ENCODE measurements at regions not wholly inside any gene's neighbourhood (a gene's known extent, or its start where the extent isn't known, plus 50 kb on each side); places are given as distances from the start of the nearest gene placed in this dataset.

DNA sequence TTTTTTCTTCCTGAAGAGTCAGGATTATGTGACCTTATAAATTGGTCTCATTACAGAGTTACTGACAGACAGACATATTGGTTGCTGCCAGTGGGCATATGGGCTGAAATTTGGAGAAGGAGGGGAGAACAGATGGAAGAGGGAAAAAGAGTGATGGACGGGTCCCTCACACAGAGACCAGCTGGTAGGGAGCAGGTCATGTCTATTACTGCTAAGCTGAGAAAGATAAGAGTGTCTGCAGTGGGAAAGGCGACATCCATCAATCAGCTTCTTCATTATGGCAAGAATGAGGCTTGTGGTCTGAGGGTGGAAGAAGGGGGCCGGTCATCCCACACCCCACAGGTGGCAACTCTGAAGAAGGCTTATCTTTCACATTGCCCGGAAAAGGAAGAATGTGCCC lies 353.8 kb upstream of the RSPO3 start:
- TF ChIP-seq, protein P1, sequence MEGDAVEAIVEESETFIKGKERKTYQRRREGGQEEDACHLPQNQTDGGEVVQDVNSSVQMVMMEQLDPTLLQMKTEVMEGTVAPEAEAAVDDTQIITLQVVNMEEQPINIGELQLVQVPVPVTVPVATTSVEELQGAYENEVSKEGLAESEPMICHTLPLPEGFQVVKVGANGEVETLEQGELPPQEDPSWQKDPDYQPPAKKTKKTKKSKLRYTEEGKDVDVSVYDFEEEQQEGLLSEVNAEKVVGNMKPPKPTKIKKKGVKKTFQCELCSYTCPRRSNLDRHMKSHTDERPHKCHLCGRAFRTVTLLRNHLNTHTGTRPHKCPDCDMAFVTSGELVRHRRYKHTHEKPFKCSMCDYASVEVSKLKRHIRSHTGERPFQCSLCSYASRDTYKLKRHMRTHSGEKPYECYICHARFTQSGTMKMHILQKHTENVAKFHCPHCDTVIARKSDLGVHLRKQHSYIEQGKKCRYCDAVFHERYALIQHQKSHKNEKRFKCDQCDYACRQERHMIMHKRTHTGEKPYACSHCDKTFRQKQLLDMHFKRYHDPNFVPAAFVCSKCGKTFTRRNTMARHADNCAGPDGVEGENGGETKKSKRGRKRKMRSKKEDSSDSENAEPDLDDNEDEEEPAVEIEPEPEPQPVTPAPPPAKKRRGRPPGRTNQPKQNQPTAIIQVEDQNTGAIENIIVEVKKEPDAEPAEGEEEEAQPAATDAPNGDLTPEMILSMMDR (IDR thresholded peaks at IDR 0.05; ENCODE audit: low read depth, low read length, poor library complexity, severe bottlenecking), result no peak
- TF ChIP-seq EZH2phosphoT487 (IDR thresholded peaks at IDR 0.05; ENCODE audit: borderline replicate concordance, low read length), result no peak
